Bronchial epithelial cell (primary cell): ENCODE measurements at regions not wholly inside any gene's neighbourhood (a gene's known extent, or its start where the extent isn't known, plus 50 kb on each side); places are given as distances from the start of the nearest gene placed in this dataset.

Experiments
- DNase-seq: peaks from one replicate; pipeline ENCODE4 v3.0.0-alpha.2; 2010; ENCODE audit warnings: low read depth
- FAIRE-seq: peaks from 2 replicates; lab custom pipeline; 2011; peaks lifted over from hg19 to GRCh38; lab: Jason Lieb, UNC
- H3K27me3 ChIP-seq: 2 replicates; pipeline ENCODE4 v1.5.1; 2011; ENCODE audit warnings: low read length; ENCODE audit not compliant: control insufficient read depth, insufficient read depth
- H3K36me3 ChIP-seq: 2 replicates; pipeline ENCODE4 v1.5.1; 2011; ENCODE audit warnings: low read length; ENCODE audit not compliant: control insufficient read depth, insufficient read depth
- H3K4me3 ChIP-seq: 2 replicates; pipeline ENCODE4 v1.5.1; 2011; ENCODE audit warnings: mild to moderate bottlenecking, low read depth, low read length, control low read depth
- CTCF ChIP-seq: IDR thresholded peaks from 2 replicates; pipeline ENCODE4 v1.5.1; 2011; ENCODE audit warnings: mild to moderate bottlenecking, moderate library complexity, low read length, control low read depth, inconsistent platforms; ENCODE audit not compliant: insufficient read depth, severe bottlenecking

- FAIRE-seq (no peak), DNase-seq (no peak)
- Histone ChIP-seq H3K4me3 (no peak overlapping the region), H3K36me3 (no peaks in the 10 kb centered on the region), H3K27me3 (no peaks in the 10 kb centered on the region)
- no peak for TF ChIP-seq CTCF
Observed at GRCh38 chr9:73640971-73641370, 489.3 kb downstream of the ANXA1 start.

- H3K4me3 ChIP-seq, result no peak overlapping the region
- FAIRE-seq (no peak), DNase-seq (peak; percentile 92)
- TF ChIP-seq CTCF, result no peak
- no peaks in the 10 kb centered on the region for H3K36me3 ChIP-seq
- H3K27me3 ChIP-seq, result no peaks in the 10 kb centered on the region
Observed at GRCh38 chr9:73643379-73644013, 491.8 kb downstream of the ANXA1 start.

GRCh38 chr9:73647560-73647959 is 495.9 kb downstream of the ANXA1 start:
- DNase-seq, result no peak
- no peaks in the 10 kb centered on the region for H3K36me3 ChIP-seq
- H3K27me3 ChIP-seq, result no peaks in the 10 kb centered on the region
- no peak for TF ChIP-seq CTCF
- FAIRE-seq, result peak; percentile 98
- H3K4me3 ChIP-seq, result no peak overlapping the region

GRCh38 chr9:73649552-73649951 is 497.9 kb downstream of the ANXA1 start:
- FAIRE-seq (no peak), DNase-seq (no peak)
- Histone ChIP-seq H3K36me3 (no peaks in the 10 kb centered on the region), H3K27me3 (no peaks in the 10 kb centered on the region), H3K4me3 (no peak overlapping the region)
- TF ChIP-seq CTCF, result no peak

GRCh38 chr9:73655363-73655762 is 503.7 kb downstream of the ANXA1 start:
- DNase-seq (no peak), FAIRE-seq (no peak)
- no peak for TF ChIP-seq CTCF
- Histone ChIP-seq H3K27me3 (no peaks in the 10 kb centered on the region), H3K4me3 (no peak overlapping the region), H3K36me3 (no peaks in the 10 kb centered on the region)

- FAIRE-seq (no peak), DNase-seq (no peak)
- Histone ChIP-seq H3K27me3 (no peaks in the 10 kb centered on the region), H3K36me3 (no peaks in the 10 kb centered on the region), H3K4me3 (no peak overlapping the region)
- TF ChIP-seq CTCF, result no peak
Observed at GRCh38 chr9:73655831-73656230, 504.2 kb downstream of the ANXA1 start.
